ELR (cell line): ENCODE measurements at regions not wholly inside any gene's neighbourhood (a gene's known extent, or its start where the extent isn't known, plus 50 kb on each side); places are given as distances from the start of the nearest gene placed in this dataset.

ENCODE experiments used
- DNase-seq: peaks from one replicate; pipeline ENCODE4 v3.0.0-alpha.2; 2015; ENCODE audit warnings: low read depth

DNA sequence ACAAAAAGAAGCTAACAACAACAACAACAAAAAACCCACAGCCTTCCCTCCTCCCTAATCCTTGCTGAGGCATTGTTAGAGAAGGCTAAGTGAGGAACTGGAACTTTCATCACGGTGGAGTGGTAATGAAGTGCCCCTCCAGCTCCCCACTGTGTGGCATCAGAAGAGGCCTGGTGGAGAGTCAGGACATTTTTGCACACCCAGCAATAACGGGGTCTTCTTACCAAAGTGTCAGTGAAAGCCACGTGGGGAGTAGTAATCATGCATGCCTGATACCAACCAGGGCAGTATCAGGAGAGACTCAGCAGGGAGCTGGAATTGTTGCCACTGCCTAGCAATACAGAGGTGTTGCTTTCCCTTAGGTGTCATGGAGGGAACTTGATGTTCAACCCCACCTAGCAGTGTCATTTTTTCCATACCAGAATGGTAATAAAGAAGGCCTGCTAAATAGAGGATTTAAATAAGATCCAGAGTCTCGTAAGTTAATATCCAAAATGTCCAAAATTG is 299.7 kb upstream of the RGS6 start:
- DNase-seq, result no peak

- no peak for DNase-seq
Measured at GRCh38 chr14:71636076-71636475, 296.2 kb upstream of the RGS6 start.

DNA sequence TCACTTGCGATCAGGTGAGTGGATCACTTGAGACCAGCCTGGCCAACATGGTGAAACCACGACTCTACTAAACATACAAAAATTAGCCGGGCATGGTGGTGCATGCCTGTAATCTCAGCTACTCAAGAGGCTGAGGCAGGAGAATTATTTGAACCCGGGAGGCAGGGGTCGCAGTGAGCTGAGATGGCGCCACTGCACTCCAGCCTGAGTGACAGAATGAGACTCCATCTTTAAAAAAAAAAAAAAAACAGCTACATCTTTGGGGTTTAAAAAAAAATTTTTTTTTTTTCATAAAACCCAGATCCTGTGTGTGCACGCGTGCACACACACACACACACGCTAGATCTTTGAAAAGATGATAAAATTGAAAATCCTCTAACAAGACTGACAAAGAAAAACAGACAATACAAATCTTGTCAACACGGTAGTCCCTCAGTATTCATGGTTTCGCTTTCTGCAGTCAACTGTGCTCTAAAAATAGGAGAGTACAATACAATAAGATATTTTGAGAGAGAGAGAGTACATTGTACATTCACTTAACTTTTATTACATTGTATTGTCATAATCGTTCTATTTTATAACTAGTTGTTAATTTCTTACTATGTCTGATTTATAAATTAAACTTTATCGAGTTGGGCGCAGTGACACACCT is 295.3 kb upstream of the RGS6 start:
- no peak for DNase-seq

DNA sequence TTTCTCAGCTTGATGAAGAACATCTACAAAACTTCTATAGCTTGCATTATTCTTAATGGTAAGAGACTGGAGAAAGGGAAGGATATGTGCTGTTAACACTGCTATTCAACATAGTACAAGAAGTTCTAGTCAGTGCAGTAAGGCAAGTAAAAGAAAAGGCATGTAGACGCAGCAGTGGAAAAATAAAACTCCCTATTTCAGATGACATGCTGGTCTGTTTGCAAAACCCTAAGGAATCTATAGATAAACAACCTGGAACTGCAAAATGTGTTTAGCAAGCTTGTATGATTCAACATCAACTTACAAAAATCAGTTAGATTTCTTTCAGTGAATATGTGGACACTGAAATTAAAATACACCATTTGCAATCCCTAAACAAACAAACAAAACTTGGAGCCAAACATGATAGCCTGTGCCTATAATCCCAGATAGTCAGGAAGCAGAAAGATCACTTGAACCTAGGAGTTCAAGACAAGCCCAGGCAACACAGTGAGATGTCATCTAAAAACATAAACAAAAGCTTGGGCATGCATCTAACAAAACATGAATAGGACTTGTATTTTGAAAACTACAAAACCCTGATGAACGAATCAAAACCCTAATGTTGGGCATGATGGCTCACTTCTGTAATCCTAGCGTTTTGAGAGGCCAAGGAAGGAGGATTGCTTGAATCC is 293.6 kb upstream of the RGS6 start:
- no peak for DNase-seq

- no peak for DNase-seq
Measured at GRCh38 chr14:71642715-71643114, 289.5 kb upstream of the RGS6 start.

- peak; percentile 51 for DNase-seq
Measured at GRCh38 chr14:71645656-71646055, 286.6 kb upstream of the RGS6 start.

- no peak for DNase-seq
Measured at GRCh38 chr14:71646518-71646917, 285.7 kb upstream of the RGS6 start.

DNA sequence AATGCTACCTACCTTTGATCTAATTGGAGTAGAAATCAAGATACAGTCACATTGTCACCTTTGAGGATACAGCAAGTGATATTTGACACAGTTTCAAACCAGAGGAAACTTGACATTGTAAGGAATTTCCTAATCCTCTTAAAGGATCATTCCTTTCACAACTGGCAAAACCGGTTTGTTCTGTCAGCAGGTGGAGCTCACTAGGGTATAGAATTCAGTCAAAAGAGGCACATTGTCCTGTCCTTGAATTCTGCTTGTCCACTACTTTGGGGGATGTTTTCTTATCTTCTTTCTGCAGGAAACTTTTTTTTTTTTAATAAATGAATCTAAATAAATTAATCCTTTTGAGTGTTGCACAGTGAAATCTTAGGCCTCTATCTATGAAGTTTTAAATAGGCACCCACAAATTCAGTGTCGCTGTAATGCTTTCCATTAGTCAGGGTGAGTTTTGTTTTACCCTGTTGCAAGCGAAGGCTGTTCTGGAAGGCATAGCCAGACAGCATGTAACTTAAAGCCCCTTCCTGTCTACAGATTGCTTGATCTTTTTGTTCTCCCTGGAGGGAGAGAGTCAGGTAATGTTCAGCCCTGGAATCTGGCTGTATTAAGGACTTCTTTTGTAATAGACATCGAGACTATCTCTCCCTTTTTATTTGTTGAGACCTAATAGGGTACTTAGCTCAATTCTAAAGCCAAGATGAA is 285.0 kb upstream of the RGS6 start:
- no peak for DNase-seq

DNA sequence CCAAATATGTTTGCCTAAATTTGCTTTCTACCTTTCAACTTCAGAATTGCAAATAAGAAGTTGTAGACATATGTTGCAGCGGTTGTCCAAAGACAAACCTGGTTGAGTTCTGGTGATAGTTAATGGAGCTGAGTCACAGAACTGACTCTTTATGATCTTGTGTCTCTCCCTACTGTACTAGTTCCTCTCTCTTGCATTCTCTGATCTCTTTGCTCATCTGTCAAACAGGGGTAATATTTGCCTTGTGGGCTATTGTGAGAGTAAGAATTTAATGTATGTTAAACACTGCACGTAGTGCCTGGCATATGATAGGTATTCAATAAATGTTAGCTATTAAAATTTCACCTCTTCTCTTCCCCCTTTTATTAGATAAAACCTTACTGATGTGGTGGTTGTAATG is 283.5 kb upstream of the RGS6 start:
- DNase-seq, result peak; percentile 19

- DNase-seq, result peak; percentile 31
Measured at GRCh38 chr14:71650187-71650755, 282.0 kb upstream of the RGS6 start.

DNA sequence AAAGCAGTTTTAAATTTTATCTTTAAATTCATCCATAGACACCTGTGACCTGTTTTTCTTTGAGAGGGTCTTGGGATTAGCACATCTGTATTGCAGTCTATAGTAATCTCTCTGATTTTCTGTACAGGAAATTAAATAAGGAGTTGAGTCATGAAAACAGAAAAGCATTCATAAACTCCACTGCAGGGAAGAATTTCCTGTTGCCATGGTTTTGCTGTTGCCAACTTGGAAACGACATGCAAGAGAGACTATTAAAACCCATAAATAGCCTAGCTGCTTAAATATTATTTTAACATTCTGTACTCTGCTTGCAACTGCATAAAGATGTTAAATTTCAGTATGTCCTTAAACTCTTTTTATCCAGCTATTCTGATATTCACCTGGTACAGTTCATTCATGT is 281.0 kb upstream of the RGS6 start:
- peak; percentile 82 for DNase-seq

DNA sequence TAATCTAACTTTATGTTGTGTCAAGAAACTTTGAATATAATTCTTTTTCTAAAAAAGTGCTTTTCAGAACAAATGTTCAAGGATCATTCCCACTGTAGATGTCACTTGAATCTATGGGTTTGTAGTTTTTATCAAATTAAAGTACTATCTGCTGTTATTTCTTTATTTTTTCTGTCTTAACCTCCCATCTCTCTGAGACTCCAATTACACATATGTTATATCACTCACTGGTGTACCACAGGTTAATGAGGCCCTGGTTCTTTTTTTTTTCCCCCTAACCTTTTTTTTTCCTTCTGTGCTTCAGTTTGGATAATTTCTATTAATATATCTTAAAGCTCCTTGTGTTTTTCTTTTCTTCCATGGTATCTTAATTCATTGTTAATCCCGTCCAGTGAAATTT is 279.9 kb upstream of the RGS6 start:
- DNase-seq, result no peak

- no peak for DNase-seq
Measured at GRCh38 chr14:71654810-71655209, 277.4 kb upstream of the RGS6 start.

- peak; percentile 6 for DNase-seq
Measured at GRCh38 chr14:71658261-71658860, 273.9 kb upstream of the RGS6 start.

GRCh38 chr14:71659159-71659558 is 273.1 kb upstream of the RGS6 start:
- peak; percentile 56 for DNase-seq

DNA sequence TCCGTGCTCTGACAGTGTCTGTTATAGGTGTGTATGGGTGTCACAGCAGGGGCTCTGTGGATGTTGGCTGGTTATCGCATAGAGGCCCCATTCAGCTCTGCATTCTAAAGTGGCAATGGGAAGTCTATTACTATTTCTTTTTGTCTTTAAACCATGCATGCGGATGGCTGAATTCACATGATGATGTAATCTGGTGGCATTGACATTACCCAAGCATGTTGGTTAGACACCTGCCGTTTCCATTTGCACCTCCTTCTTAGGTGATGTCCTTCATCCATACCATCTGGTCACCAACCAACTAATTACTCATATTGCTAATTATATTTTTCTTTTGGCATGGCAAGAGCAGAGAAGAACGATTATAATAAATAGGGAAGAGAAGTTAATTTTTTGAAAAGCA is 270.8 kb upstream of the RGS6 start:
- DNase-seq, result no peak

GRCh38 chr14:71662291-71662790 is 269.9 kb upstream of the RGS6 start:
- no peak for DNase-seq

DNA sequence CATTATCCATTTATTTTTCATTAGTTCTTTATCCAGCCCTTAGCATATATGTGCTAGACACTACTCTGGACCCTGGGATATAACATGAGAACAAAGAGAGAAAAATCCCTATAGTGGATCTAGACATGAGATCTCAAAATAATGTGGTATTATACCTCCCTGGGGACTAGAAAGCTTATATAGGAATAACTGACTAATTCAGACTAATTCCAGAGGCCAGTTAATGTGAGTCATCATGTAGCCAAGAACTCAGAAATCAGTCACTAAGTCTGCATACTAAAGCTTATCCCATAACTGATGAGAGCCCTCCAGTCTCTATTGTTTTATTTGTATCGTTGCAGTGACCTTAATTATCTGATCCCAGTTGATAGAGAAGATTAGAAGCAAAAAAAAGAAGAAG is 267.1 kb upstream of the RGS6 start:
- peak; percentile 87 for DNase-seq

DNA sequence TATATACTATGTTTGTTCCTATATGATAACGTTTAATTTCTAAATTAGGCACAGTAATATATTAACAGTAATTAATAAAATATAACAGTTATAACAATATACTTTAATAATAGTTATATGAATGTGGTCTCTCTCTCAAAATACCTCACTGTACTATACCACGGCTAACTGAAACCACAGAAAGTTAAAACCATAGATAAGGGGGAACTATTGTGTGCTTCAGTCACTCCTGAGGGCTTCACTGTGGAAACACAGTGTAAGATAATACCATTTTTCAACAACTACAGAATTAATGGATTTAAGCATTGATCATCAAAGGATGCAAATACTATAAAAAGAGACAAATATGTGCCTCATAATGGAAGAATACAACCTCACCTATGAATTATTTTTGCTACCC is 266.4 kb upstream of the RGS6 start:
- DNase-seq, result no peak

GRCh38 chr14:71666571-71667145 is 265.6 kb upstream of the RGS6 start:
- no peak for DNase-seq

- DNase-seq, result no peak
Measured at GRCh38 chr14:71668186-71668912, 263.9 kb upstream of the RGS6 start.
